Stimulated activated naive CD4-positive, alpha-beta T cell (primary cell): ENCODE measurements at regions not wholly inside any gene's neighbourhood (a gene's known extent, or its start where the extent isn't known, plus 50 kb on each side); places are given as distances from the start of the nearest gene placed in this dataset.
"Not testable (repeated sequence)": the region's sequence is repeated elsewhere in the genome, so short reads cannot be mapped to it uniquely, and the experiment has no call there.

Source experiments
- DNase-seq, 6 experiments: peaks; one replicate each; lab custom pipeline; 2025; lab: John Stamatoyannopoulos, UW

GRCh38 chr13:44054525-44054924, 174.8 kb downstream of the LACC1 start:
- no peak for DNase-seq

- not testable (repeated sequence) for DNase-seq
These were observed 176.0 kb downstream of the LACC1 start for GRCh38 chr13:44055681-44056080.

- DNase-seq: no peak
These were observed 178.4 kb downstream of the LACC1 start for GRCh38 chr13:44058067-44058466.

- no peak for DNase-seq
These were observed 179.0 kb downstream of the LACC1 start for GRCh38 chr13:44058624-44059215.

- DNase-seq: no peak
These were observed 182.2 kb downstream of the LACC1 start for GRCh38 chr13:44061876-44062275.

GRCh38 chr13:44063467-44063866, 183.8 kb downstream of the LACC1 start:
- DNase-seq: no peak

GRCh38 chr13:44063881-44064280, 184.2 kb downstream of the LACC1 start:
- no peak for DNase-seq

GRCh38 chr13:44064357-44064756, 184.7 kb downstream of the LACC1 start:
- DNase-seq: no peak

GRCh38 chr13:44068169-44068568, 188.5 kb downstream of the LACC1 start:
- DNase-seq: no peak

GRCh38 chr13:44068737-44069136, 189.0 kb downstream of the LACC1 start:
- no peak for DNase-seq

GRCh38 chr13:44072536-44072935, 192.8 kb downstream of the LACC1 start:
- DNase-seq: no peak

GRCh38 chr13:44074611-44075010, 194.9 kb downstream of the LACC1 start:
- DNase-seq: no peak

GRCh38 chr13:44075113-44075512, 195.4 kb downstream of the LACC1 start:
- no peak for DNase-seq

- no peak for DNase-seq
These were observed 199.2 kb downstream of the LACC1 start for GRCh38 chr13:44078806-44079376.

- DNase-seq: no peak
These were observed 199.9 kb downstream of the LACC1 start for GRCh38 chr13:44079413-44080205.

GRCh38 chr13:44084146-44084545, 204.4 kb downstream of the LACC1 start:
- DNase-seq: no peak

GRCh38 chr13:44086389-44086788, 206.7 kb downstream of the LACC1 start:
- no peak for DNase-seq

- DNase-seq: no peak
These were observed 208.7 kb downstream of the LACC1 start for GRCh38 chr13:44088411-44088810.

- peak in 2 of 6 experiments; percentile 7 to 9 for DNase-seq
These were observed 209.3 kb downstream of the LACC1 start for GRCh38 chr13:44088991-44089413.

- DNase-seq: no peak
These were observed 209.7 kb downstream of the LACC1 start for GRCh38 chr13:44089452-44089851.

- no peak for DNase-seq
These were observed 212.6 kb downstream of the LACC1 start for GRCh38 chr13:44092078-44092970.
